Adipocyte (in vitro differentiated cells): ENCODE measurements at regions not wholly inside any gene's neighbourhood (a gene's known extent, or its start where the extent isn't known, plus 50 kb on each side); places are given as distances from the start of the nearest gene placed in this dataset.

Experiments
- DNase-seq: peaks from one replicate; pipeline ENCODE4 v3.0.0-alpha.2; 2015; ENCODE audit warnings: low read depth
- H3K27me3 ChIP-seq: replicated peaks from 2 replicates; pipeline ENCODE4 v1.7.0; 2013; ENCODE audit warnings: mild to moderate bottlenecking, low read length, moderate library complexity; ENCODE audit not compliant: control insufficient read depth, insufficient read depth
- H3K36me3 ChIP-seq: 2 replicates; pipeline ENCODE4 v1.7.0; 2013; ENCODE audit warnings: low read length, mild to moderate bottlenecking, moderate library complexity; ENCODE audit not compliant: control insufficient read depth, insufficient read depth, severe bottlenecking
- H3K4me1 ChIP-seq: 2 replicates; pipeline ENCODE4 v1.7.0; 2013; ENCODE audit warnings: mild to moderate bottlenecking, low read length, moderate library complexity; ENCODE audit not compliant: control insufficient read depth, insufficient read depth
- H3K4me3 ChIP-seq: 2 replicates; pipeline ENCODE4 v1.7.0; 2013; ENCODE audit warnings: mild to moderate bottlenecking, low read length, moderate library complexity
- H3K9ac ChIP-seq: 2 replicates; pipeline ENCODE4 v1.7.0; 2013; ENCODE audit warnings: mild to moderate bottlenecking, low read length, moderate library complexity
- H3K9me3 ChIP-seq: 2 replicates; pipeline ENCODE4 v1.7.0; 2013; ENCODE audit warnings: mild to moderate bottlenecking, low read length, moderate library complexity; ENCODE audit not compliant: control insufficient read depth

DNA sequence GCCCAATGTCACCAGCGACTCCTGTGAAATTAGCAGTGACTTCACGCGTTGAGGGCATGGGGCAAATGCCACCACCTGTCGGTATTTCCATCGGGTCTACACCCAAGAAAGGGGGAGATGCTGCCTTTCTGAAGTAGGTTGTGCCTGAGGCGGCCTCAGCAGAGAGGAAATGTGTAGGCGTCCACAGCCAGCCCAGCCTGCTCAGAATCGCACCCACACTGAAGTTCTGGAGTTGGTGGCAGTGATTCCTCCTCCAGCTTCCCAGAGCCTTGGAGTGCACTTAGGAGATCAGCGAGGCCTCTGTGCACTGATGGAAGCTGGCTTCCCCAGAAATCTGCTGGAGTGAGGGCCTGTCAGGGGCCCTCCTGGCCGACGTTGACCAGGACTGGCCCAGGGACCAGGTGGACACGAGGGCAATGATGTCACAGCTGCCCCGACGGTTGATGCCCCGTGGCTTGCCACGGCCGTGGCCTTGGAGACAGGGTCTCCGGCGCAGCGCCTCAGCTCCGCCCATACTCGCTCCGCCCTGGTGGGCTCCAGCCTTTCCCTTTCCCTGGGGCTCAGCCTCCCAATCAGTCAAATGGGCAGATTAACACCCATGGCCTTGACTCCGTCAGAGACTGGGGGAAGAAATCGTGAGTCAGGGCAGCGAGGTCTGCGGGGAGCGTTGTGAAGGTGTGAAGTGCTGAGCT is 484.8 kb downstream of the PREX1 start:
- H3K36me3 ChIP-seq: no peaks in the 10 kb centered on the region
- H3K4me3 ChIP-seq: no peak overlapping the region
- H3K27me3 ChIP-seq: peaks cover 79% of the 10 kb centered on the region
- H3K9me3 ChIP-seq: peaks cover 10% of the 10 kb centered on the region
- peaks cover 9% of the 10 kb centered on the region for H3K4me1 ChIP-seq
- no peak overlapping the region for H3K9ac ChIP-seq
- no peak for DNase-seq

DNA sequence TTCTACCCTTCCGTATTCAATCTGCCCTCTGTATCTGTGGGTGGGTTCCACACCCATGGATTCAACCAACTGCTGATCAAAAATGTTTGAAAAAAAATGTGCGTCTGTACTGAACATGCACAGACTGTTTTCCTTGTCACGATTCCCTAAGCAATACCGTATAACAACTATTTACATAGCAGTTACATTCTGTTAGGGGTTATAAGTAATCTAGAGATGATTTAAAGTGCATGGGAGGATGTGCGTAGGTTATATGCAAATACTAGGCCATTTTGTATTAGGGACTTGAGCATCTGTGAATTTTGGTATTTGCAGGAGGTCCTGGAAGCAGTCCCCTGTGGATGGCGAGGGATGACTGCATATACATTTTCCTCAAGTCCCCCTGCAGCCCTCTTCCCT is 486.9 kb downstream of the PREX1 start:
- Histone ChIP-seq H3K9ac (no peak overlapping the region), H3K4me3 (no peak overlapping the region), H3K9me3 (peaks cover 5% of the 10 kb centered on the region), H3K4me1 (peaks cover 9% of the 10 kb centered on the region), H3K36me3 (no peaks in the 10 kb centered on the region), H3K27me3 (peaks cover 80% of the 10 kb centered on the region)
- DNase-seq: no peak

DNA sequence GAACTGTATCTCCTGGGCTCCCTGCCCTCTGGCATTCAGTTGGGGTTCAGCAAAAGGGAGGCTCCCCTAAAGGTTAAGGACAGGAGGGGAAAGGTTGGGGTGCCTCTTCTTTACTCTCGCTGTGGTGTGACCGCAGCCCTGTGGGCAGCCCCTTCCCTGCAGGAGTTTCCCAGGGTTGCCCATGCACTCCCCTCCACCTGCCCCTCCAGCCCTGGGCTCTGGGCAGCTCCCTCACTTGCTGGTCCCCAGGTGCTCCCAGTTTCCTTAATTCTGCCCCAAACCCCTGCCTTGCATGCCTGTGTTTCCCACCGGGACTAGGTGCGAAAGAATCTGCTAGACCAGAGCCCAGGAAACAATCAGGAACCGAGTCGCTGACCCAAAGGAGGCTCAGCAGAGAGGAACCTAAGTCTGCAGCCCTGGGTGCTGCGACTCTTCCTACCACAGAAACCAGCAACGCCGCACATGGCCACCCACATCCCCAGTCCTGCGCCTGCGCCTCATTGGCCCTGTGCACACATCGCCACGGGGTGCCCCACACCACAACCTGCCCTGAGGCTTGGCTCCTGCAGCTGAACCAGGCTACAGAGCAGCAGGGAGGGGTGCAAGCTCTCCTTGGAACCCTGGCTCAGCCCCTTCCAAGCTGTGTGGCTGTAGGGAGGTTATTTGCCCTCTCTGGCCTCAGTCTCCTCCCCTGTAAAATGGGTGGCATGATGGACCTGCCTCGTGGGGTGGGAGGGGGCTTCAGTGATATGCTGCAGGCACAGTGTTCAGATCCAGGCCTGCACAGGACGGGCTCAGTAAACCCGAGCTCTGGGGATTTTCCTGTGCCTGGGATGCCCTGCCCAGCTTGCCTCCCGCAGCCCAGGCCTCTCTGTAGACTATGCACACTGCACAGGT is 487.6 kb downstream of the PREX1 start:
- DNase-seq: no peak
- Histone ChIP-seq H3K27me3 (peaks cover 80% of the 10 kb centered on the region), H3K36me3 (no peaks in the 10 kb centered on the region), H3K9ac (no peak overlapping the region), H3K9me3 (peaks cover 5% of the 10 kb centered on the region), H3K4me3 (no peak overlapping the region), H3K4me1 (peaks cover 9% of the 10 kb centered on the region)

- H3K4me3 ChIP-seq: peak overlapping the region; percentile 32
- DNase-seq: peak; percentile 48
- peaks cover 72% of the 10 kb centered on the region for H3K27me3 ChIP-seq
These were observed 488.4 kb downstream of the PREX1 start for GRCh38 chr20:48339190-48339985.

DNA sequence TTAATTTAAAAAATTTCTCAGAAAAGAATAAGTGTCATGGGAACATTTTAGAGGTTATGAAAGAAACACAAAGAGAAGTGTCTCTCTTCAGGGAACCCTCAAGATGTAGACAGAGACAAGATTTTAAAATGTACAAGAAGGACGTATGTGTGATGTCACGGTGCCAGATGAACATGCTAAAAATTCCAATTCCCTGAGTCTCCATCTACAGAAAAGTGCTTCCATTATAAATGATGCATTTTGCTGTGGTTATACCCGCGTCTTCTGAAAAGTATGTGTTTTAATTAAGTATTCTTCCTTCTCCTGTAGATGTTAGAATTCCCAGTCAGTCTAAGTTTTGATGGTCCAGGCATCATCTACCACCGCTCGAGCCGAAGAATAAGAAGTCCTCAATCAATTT is 489.1 kb downstream of the PREX1 start:
- Histone ChIP-seq H3K9ac (no peak overlapping the region), H3K4me1 (peaks cover 9% of the 10 kb centered on the region), H3K36me3 (no peaks in the 10 kb centered on the region), H3K4me3 (peak overlapping the region; percentile 32), H3K9me3 (no peaks in the 10 kb centered on the region), H3K27me3 (peaks cover 65% of the 10 kb centered on the region)
- peak; percentile 16 for DNase-seq

More at GRCh38 chr20:48339190-48339985, 488.4 kb downstream of the PREX1 start:
- Histone ChIP-seq H3K4me1 (peaks cover 9% of the 10 kb centered on the region), H3K9ac (no peak overlapping the region), H3K36me3 (no peaks in the 10 kb centered on the region), H3K9me3 (no peaks in the 10 kb centered on the region)

DNA sequence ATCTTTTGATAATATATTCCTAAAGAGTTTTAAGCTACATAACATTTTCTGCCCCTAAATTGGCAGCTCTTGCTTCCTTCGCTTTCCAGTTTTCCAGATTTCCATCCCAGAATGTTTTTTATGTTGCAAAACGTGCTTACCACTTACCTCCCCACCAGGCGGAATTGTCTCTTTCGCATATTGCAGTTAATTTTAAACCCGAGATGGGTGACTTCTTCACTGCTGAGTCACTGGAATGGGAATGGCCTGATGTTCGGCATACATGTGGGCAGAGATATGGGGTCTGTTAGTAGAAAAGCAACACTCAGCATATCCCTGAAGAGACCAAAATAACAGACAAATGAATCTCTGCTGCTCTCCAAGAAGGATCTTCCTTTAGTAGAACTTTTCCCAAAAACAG is 491.2 kb downstream of the PREX1 start:
- Histone ChIP-seq H3K9me3 (no peaks in the 10 kb centered on the region), H3K27me3 (peaks cover 44% of the 10 kb centered on the region), H3K4me1 (peaks cover 9% of the 10 kb centered on the region), H3K4me3 (no peak overlapping the region), H3K9ac (no peak overlapping the region), H3K36me3 (no peaks in the 10 kb centered on the region)
- no peak for DNase-seq

DNA sequence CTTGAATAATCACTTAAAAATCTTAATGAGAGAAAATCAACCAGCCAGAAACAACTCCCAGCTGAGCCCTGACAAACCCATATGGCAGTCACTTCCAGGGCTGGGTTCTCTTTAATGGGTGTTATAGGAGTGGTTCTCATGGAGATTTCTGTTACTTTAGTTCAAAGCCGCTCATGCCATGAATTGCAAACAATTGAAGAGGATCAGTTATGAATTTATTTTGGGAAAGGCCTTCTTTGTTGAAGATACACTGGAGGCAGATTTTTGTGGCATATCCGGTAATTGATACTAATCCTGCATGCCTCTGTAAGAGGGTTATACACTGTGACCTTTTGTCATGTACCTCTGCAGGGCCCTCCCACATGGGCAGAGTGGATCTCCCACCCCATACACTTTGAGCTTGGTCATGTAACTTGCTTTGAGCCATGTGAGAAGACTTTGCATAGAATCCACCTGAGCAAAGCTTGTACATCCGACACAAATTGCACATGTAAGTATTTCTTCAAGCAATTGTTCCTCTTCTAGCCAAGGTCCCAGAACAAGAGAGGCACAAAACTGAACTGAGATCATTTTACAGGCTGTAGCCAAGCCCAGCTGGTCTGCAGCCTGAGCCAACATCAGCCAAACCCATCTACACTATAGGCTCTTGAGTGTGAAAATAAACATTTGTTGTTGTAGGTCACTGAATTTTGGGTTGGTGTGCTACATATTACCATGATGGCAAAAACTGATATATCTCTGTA is 492.3 kb downstream of the PREX1 start:
- H3K4me1 ChIP-seq: peaks cover 9% of the 10 kb centered on the region
- H3K4me3 ChIP-seq: no peak overlapping the region
- no peak for DNase-seq
- no peaks in the 10 kb centered on the region for H3K36me3 ChIP-seq
- no peaks in the 10 kb centered on the region for H3K9me3 ChIP-seq
- H3K9ac ChIP-seq: no peak overlapping the region
- peaks cover 33% of the 10 kb centered on the region for H3K27me3 ChIP-seq

GRCh38 chr20:48333707-48334106 is 494.1 kb downstream of the PREX1 start:
- Histone ChIP-seq H3K9ac (no peak overlapping the region), H3K27me3 (peaks cover 20% of the 10 kb centered on the region), H3K36me3 (no peaks in the 10 kb centered on the region), H3K4me3 (no peak overlapping the region), H3K9me3 (no peaks in the 10 kb centered on the region), H3K4me1 (peaks cover 10% of the 10 kb centered on the region)
- DNase-seq: no peak

GRCh38 chr20:48332555-48332954 is 495.2 kb downstream of the PREX1 start:
- Histone ChIP-seq H3K4me3 (no peak overlapping the region), H3K9me3 (no peaks in the 10 kb centered on the region), H3K36me3 (no peaks in the 10 kb centered on the region), H3K27me3 (peaks cover 22% of the 10 kb centered on the region), H3K4me1 (peaks cover 9% of the 10 kb centered on the region), H3K9ac (no peak overlapping the region)
- DNase-seq: no peak

- Histone ChIP-seq H3K27me3 (peaks cover 24% of the 10 kb centered on the region), H3K36me3 (no peaks in the 10 kb centered on the region), H3K4me1 (peaks cover 9% of the 10 kb centered on the region), H3K4me3 (no peak overlapping the region), H3K9ac (no peak overlapping the region), H3K9me3 (no peaks in the 10 kb centered on the region)
- DNase-seq: no peak
These were observed 496.1 kb downstream of the PREX1 start for GRCh38 chr20:48331518-48332286.
